Mesothelial cell of epicardium (in vitro differentiated cells): ENCODE measurements at regions not wholly inside any gene's neighbourhood (a gene's known extent, or its start where the extent isn't known, plus 50 kb on each side); places are given as distances from the start of the nearest gene placed in this dataset.

ENCODE experiments used
- DNase-seq, 2 experiments: peaks; one replicate each; pipeline ENCODE4 v3.0.0; 2021; ENCODE audit warnings: low spot score in 2 of 2; ENCODE audit not compliant: unreplicated experiment in 2 of 2
- H3K27ac Mint-ChIP-seq: 2 replicates; pipeline ENCODE4 v1.8.0; 2021; ENCODE audit warnings: mixed read lengths
- H3K27me3 Mint-ChIP-seq: 2 replicates; pipeline ENCODE4 v1.8.0; 2021; ENCODE audit warnings: low read depth, mixed read lengths
- H3K36me3 Mint-ChIP-seq: 2 replicates; pipeline ENCODE4 v1.8.0; 2021; ENCODE audit warnings: mixed read lengths
- H3K4me1 Mint-ChIP-seq: 2 replicates; pipeline ENCODE4 v1.8.0; 2021; ENCODE audit warnings: mixed read lengths
- H3K4me3 Mint-ChIP-seq: 2 replicates; pipeline ENCODE4 v1.8.0; 2021; ENCODE audit warnings: mild to moderate bottlenecking, moderate library complexity, mixed read lengths
- H3K9me3 Mint-ChIP-seq: 2 replicates; pipeline ENCODE4 v1.8.0; 2021; ENCODE audit warnings: mixed read lengths
- CTCF ChIP-seq: fragments of 200-600 bp; sonication (generic); IDR thresholded peaks from one replicate; pipeline ENCODE4 v1.5.0; 2021; ENCODE audit warnings: antibody characterized with exemption; ENCODE audit not compliant: unreplicated experiment

- TF ChIP-seq CTCF, result no peak
- peaks cover 6% of the 10 kb centered on the region for H3K9me3 Mint-ChIP-seq
- DNase-seq, result no peak
- peaks cover 7% of the 10 kb centered on the region for H3K27me3 Mint-ChIP-seq
- H3K4me3 Mint-ChIP-seq, result no peak overlapping the region
- H3K36me3 Mint-ChIP-seq, result no peaks in the 10 kb centered on the region
- no peak overlapping the region for H3K27ac Mint-ChIP-seq
- peaks cover 6% of the 10 kb centered on the region for H3K4me1 Mint-ChIP-seq
These were observed 1514.9 kb upstream of the PIK3C3 start for GRCh38 chr18:40440088-40440487.

GRCh38 chr18:40437517-40437916 is 1517.5 kb upstream of the PIK3C3 start:
- Mint-ChIP-seq H3K4me1 (peaks cover 3% of the 10 kb centered on the region), H3K4me3 (no peak overlapping the region), H3K9me3 (peaks cover 6% of the 10 kb centered on the region), H3K36me3 (no peaks in the 10 kb centered on the region), H3K27ac (no peak overlapping the region), H3K27me3 (peaks cover 7% of the 10 kb centered on the region)
- TF ChIP-seq CTCF, result no peak
- DNase-seq, result no peak

- peaks cover 12% of the 10 kb centered on the region for H3K4me1 Mint-ChIP-seq
- peak overlapping the region; percentile 0 for H3K27ac Mint-ChIP-seq
- no peak for DNase-seq
- no peaks in the 10 kb centered on the region for H3K36me3 Mint-ChIP-seq
- H3K27me3 Mint-ChIP-seq, result no peaks in the 10 kb centered on the region
- H3K9me3 Mint-ChIP-seq, result no peaks in the 10 kb centered on the region
- H3K4me3 Mint-ChIP-seq, result no peak overlapping the region
- TF ChIP-seq CTCF, result no peak
These were observed 1523.7 kb upstream of the PIK3C3 start for GRCh38 chr18:40431071-40431985.

GRCh38 chr18:40423291-40423690 is 1531.7 kb upstream of the PIK3C3 start:
- Mint-ChIP-seq H3K27ac (no peak overlapping the region), H3K4me3 (no peak overlapping the region), H3K9me3 (no peaks in the 10 kb centered on the region), H3K36me3 (no peaks in the 10 kb centered on the region), H3K4me1 (no peaks in the 10 kb centered on the region), H3K27me3 (no peaks in the 10 kb centered on the region)
- no peak for TF ChIP-seq CTCF
- DNase-seq, result no peak

- TF ChIP-seq CTCF, result no peak
- H3K27ac Mint-ChIP-seq, result no peak overlapping the region
- H3K36me3 Mint-ChIP-seq, result no peaks in the 10 kb centered on the region
- no peaks in the 10 kb centered on the region for H3K4me1 Mint-ChIP-seq
- no peak overlapping the region for H3K4me3 Mint-ChIP-seq
- H3K9me3 Mint-ChIP-seq, result no peaks in the 10 kb centered on the region
- no peaks in the 10 kb centered on the region for H3K27me3 Mint-ChIP-seq
- no peak for DNase-seq
These were observed 1534.4 kb upstream of the PIK3C3 start for GRCh38 chr18:40420675-40421074.
